Endothelial cell of umbilical vein (primary cell): ENCODE measurements at regions not wholly inside any gene's neighbourhood (a gene's known extent, or its start where the extent isn't known, plus 50 kb on each side); places are given as distances from the start of the nearest gene placed in this dataset.

Experiments
- BruUV-seq: library from RNA; stranded (reverse); fragments of 400-500 nt; replicated peaks from 2 replicates; lab custom pipeline; 2021; lab: Mats Ljungman, UMichigan
- CTCF ChIA-PET: fragments of 300-600, 350-600 bp; sonication (Branson Sonifier 250); formaldehyde crosslinking; loops from one replicate; lab custom pipeline; 2021; ENCODE audit warnings: antibody characterized with exemption, inconsistent platforms; lab: Charles Lee
- POLR2A ChIA-PET: fragments of 300-600, 350-600 bp; sonication (Branson Sonifier 250); formaldehyde crosslinking; loops from one replicate; lab custom pipeline; 2021; ENCODE audit warnings: antibody characterized with exemption, inconsistent platforms; lab: Charles Lee
- DNase-seq: peaks from one replicate; pipeline ENCODE4 v3.0.0-alpha.2; 2011; ENCODE audit warnings: low read depth, low spot score
- FAIRE-seq: peaks from 2 replicates; lab custom pipeline; 2011; peaks lifted over from hg19 to GRCh38; lab: Jason Lieb, UNC
- H2AFZ ChIP-seq: 2 replicates; pipeline ENCODE4 v1.6.0; 2012; ENCODE audit warnings: low read depth, low read length, control low read depth, inconsistent platforms
- H3K27ac ChIP-seq: 2 replicates; pipeline ENCODE4 v1.5.1; 2011; ENCODE audit warnings: low read depth, mild to moderate bottlenecking, control low read depth, low read length, moderate library complexity; ENCODE audit not compliant: insufficient read depth
- H3K27me3 ChIP-seq, 2 experiments: 2 replicates each; pipeline versions ENCODE4 v1.6.0 to v1.6.1; 2011; ENCODE audit warnings: low read length in 2 of 2, mixed read lengths in 1 of 2; ENCODE audit not compliant: control insufficient read depth in 2 of 2, insufficient read depth in 2 of 2
- H3K36me3 ChIP-seq, 2 experiments: 2 replicates in 1 of 2; 3 replicates in 1 of 2; pipeline ENCODE4 v1.5.1; 2011; ENCODE audit warnings: low read length in 2 of 2, mild to moderate bottlenecking in 1 of 2, moderate library complexity in 1 of 2; ENCODE audit not compliant: control insufficient read depth in 2 of 2, insufficient read depth in 2 of 2; ENCODE audit errors: extremely low read depth in 1 of 2
- H3K4me1 ChIP-seq: 3 replicates; pipeline ENCODE4 v1.5.1; 2011; ENCODE audit warnings: mild to moderate bottlenecking, low read length; ENCODE audit not compliant: control insufficient read depth, insufficient read depth; ENCODE audit errors: extremely low read depth
- H3K4me2 ChIP-seq: 2 replicates; pipeline ENCODE4 v1.6.1; 2011; ENCODE audit warnings: low read length, control low read depth, mixed read lengths; ENCODE audit not compliant: insufficient read depth
- H3K4me3 ChIP-seq, 3 experiments: fragments of 200-600 bp in 1 of 3; sonication (generic), shearing (Covaris generic) in 1 of 3; replicated peaks in 1 of 3; 2 replicates each; pipeline ENCODE4 v1.5.1; 2011 to 2016; ENCODE audit warnings: control low read depth in 3 of 3, low read length in 3 of 3, mild to moderate bottlenecking in 2 of 3, inconsistent platforms in 1 of 3, low read depth in 1 of 3, moderate library complexity in 1 of 3; ENCODE audit not compliant: insufficient read depth in 1 of 3
- H3K79me2 ChIP-seq: 2 replicates; pipeline ENCODE4 v1.6.0; 2012; ENCODE audit warnings: low read length, inconsistent platforms; ENCODE audit not compliant: control insufficient read depth, insufficient read depth
- H3K9ac ChIP-seq: replicated peaks from 2 replicates; pipeline ENCODE3; 2011; ENCODE audit warnings: low read length, control low read depth; ENCODE audit not compliant: insufficient read depth; ENCODE audit errors: extremely low read depth
- H3K9me1 ChIP-seq: replicated peaks from 3 replicates; pipeline ENCODE4 v1.6.0; 2011; ENCODE audit warnings: mild to moderate bottlenecking, low read length; ENCODE audit not compliant: control insufficient read depth, insufficient read depth; ENCODE audit errors: extremely low read depth
- H3K9me3 ChIP-seq: replicated peaks from 2 replicates; pipeline ENCODE4 v1.5.1; 2012; ENCODE audit warnings: low read length, inconsistent platforms; ENCODE audit not compliant: control insufficient read depth, insufficient read depth
- H4K20me1 ChIP-seq: replicated peaks from 2 replicates; pipeline ENCODE3; 2011; ENCODE audit warnings: mild to moderate bottlenecking, low read length; ENCODE audit not compliant: control insufficient read depth, insufficient read depth; ENCODE audit errors: extremely low read depth
- CTCF ChIP-seq, 2 donors: IDR thresholded peaks; 1 replicate in 1 of 2; 2 replicates in 1 of 2; pipeline ENCODE4 v1.5.1; 2011; ENCODE audit warnings: low read length in 2 of 2, mild to moderate bottlenecking in 2 of 2, moderate library complexity in 2 of 2, control low read depth in 1 of 2, inconsistent platforms in 1 of 2, low read depth in 1 of 2; ENCODE audit not compliant: insufficient read depth in 1 of 2; ENCODE audit errors: extremely low read depth in 1 of 2
- EZH2 ChIP-seq: IDR thresholded peaks from 2 replicates; pipeline ENCODE4 v1.6.1; 2012; ENCODE audit warnings: borderline replicate concordance, low read depth, mild to moderate bottlenecking, moderate library complexity, low read length, inconsistent platforms; ENCODE audit not compliant: severe bottlenecking
- FOS ChIP-seq: IDR thresholded peaks from 2 replicates; pipeline ENCODE4 v1.6.1; 2011; ENCODE audit warnings: mild to moderate bottlenecking, low read length, moderate library complexity, borderline replicate concordance; ENCODE audit not compliant: insufficient read depth
- GATA2 ChIP-seq: IDR thresholded peaks from 2 replicates; pipeline ENCODE4 v1.7.0; 2011; ENCODE audit warnings: low read depth, mild to moderate bottlenecking, moderate library complexity, mixed read lengths, low read length; ENCODE audit not compliant: insufficient read length, insufficient read depth
- JUN ChIP-seq: IDR thresholded peaks from 2 replicates; pipeline ENCODE4 v1.6.1; 2011; ENCODE audit warnings: borderline replicate concordance, low read depth; ENCODE audit not compliant: insufficient read length, insufficient read depth
- MYC ChIP-seq: IDR thresholded peaks from one replicate; pipeline ENCODE4 v1.6.1; 2011; ENCODE audit warnings: mild to moderate bottlenecking, low read depth, low read length
- POLR2A ChIP-seq: IDR thresholded peaks from 2 replicates; pipeline ENCODE4 v1.6.1; 2012; ENCODE audit warnings: low read depth, mild to moderate bottlenecking, control low read depth, low read length
- POLR2AphosphoS5 ChIP-seq: IDR thresholded peaks from 2 replicates; pipeline ENCODE4 v1.6.1; 2012; ENCODE audit warnings: low read depth, mild to moderate bottlenecking, control low read depth, low read length, moderate library complexity; ENCODE audit not compliant: insufficient read depth
- dilution Hi-C: fragments of 300-500 bp; cut with MboI; formaldehyde crosslinking; loops from one replicate; pipeline ENCODE4 v1.15.0; 2019; ENCODE audit warnings: low sequenced_read_pairs; ENCODE audit not compliant: extremely low pct_ligation_motif_present
- intact Hi-C: fragments of 100-400 bp; cut with micrococcal nuclease; formaldehyde crosslinking; loops from one replicate; pipeline ENCODE4 v1.10.0; 2022
- TF ChIP-seq, protein P1 (sequence below): IDR thresholded peaks from 2 replicates; pipeline ENCODE4 v1.6.1; 2011; ENCODE audit not compliant: insufficient read depth, insufficient read length

DNA sequence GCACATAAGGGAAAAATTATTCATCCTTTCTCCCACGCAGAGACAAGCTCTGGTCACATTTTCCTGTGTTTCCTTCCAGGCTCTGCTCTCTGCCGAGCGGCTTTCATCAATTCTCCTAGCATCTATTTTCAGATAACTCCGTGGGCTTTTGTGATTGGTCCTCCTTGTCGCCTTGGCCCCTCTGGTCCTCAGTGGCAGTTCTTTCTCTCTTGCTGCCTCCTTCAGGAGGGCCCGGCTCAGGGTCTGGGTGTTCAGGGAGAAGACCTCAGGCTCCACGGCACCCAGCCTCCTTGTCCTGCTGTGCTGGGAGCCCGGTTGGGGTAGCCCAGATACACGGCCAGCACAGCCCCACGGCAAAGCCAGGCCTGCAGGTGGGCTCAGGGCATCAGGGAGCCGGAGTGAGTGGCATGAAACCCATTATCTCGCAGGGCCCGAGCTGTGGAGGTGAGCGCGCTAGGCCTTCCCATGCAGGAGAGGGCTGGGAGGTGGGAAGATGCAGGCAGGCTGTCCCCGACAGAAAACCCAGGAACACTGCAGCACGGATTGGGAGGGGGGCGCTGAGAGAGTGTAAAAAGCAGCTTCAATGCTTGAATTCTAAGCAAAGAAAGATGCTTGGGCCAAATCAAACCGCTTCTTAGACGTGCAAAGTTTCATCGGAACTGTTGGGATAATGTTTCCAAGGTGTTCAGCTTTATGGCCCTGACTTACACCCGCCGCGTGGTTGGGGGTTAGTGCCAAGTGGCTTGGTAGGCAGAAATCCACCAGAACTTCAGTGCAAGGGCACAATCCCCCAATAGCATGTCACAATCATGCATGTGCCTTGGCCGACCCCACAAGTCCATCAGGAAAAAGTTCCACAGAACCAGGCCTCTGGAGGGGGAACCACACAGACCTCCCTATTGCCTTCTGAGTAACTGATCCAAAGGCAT is 81.9 kb upstream of the WNT7B start:
- intact Hi-C loops, result no loop called here
- H4K20me1 ChIP-seq, result no peaks in the 10 kb centered on the region
- H3K36me3 ChIP-seq, result no peaks in the 10 kb centered on the region
- FAIRE-seq (no peak), DNase-seq (no peak)
- H3K79me2 ChIP-seq, result peaks cover 82% of the 10 kb centered on the region
- H3K9ac ChIP-seq, result no peak overlapping the region
- dilution Hi-C loops, result no loop called here
- H3K4me3 ChIP-seq, result no peak overlapping the region
- no TSS peak for BruUV-seq
- no peaks in the 10 kb centered on the region for H3K9me1 ChIP-seq
- no peaks in the 10 kb centered on the region for H3K9me3 ChIP-seq
- peaks cover 48% of the 10 kb centered on the region for H3K4me1 ChIP-seq
- no peak overlapping the region for H2AFZ ChIP-seq
- peak overlapping the region; percentile 72 for H3K4me2 ChIP-seq
- CTCF ChIA-PET, result interaction anchor here (1.3 kb wide), 1 partner anchor 22 kb away, joined by 4 read pairs; no protein-coding TSS in a partner anchor
- POLR2A ChIA-PET, result no interaction called here
- TF ChIP-seq POLR2AphosphoS5 (no peak), MYC (no peak), CTCF (IDR thresholded peaks at IDR 0.05; ENCODE audit: extremely low read depth in 1 of 2, insufficient read depth in 1 of 2, low read depth in 1 of 2, low read length in 2 of 2) (no peak), EZH2 (no peak), POLR2A (no peak), JUN (no peak), GATA2 (no peak), FOS (no peak)
- TF ChIP-seq, protein P1, sequence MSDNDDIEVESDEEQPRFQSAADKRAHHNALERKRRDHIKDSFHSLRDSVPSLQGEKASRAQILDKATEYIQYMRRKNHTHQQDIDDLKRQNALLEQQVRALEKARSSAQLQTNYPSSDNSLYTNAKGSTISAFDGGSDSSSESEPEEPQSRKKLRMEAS, result no peak
- no peak overlapping the region for H3K27ac ChIP-seq
- no peaks in the 10 kb centered on the region for H3K27me3 ChIP-seq
